HG03108 (cell line): ENCODE measurements at regions not wholly inside any gene's neighbourhood (a gene's known extent, or its start where the extent isn't known, plus 50 kb on each side); places are given as distances from the start of the nearest gene placed in this dataset.

Experiments used
- ATAC-seq: cut with Tn5 transposase; IDR thresholded peaks from one replicate; pipeline ENCODE4 v1.9.1; 2021; ENCODE audit warnings: moderate library complexity; ENCODE audit not compliant: unreplicated experiment

DNA sequence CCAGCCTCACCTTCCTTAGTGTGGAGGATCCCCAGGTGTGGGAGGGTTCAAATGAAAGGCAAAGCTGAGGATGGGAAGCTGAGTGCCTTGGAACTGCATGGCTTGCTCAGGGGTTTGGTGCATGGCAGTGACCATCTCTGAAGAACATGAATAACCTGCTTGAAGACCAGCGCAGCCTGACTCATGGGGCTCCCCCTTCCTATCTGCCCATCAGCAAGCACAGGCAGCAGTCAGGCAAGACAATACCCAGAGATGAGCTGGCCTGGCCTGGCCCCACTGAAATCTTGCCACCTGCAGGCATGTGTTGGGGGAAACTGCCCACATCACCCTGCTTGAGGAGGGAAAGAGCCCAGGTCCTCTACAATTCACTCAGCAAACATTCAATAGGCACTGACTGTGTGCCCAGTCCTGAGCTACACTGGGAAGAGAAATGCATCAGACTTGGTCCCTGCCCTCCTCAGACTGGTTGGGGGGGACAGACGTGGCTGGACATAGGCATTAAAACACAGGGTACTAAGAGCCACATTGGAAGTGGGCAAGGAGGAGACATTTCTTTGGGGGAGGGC is 105.0 kb upstream of the ALDH1B1 start:
- ATAC-seq = no peak

DNA sequence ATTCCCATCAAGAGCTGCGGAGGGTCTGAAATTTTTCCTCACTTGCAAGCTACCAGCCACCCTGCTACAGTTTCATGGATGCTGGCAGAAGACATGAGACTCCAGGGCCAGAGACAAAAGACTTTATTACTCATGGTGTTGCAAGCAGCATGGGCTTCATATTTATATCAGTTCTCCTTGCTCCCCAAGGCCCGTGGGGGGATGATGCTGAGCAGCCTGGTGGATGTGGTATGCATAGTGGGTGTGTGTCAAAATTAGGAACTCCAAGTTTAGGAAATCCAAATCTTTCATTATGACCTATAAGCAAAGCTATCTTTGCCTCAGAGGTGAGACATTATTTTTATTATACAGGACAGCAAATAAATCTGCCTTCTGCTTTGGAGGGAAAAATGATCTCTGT is 105.7 kb upstream of the ALDH1B1 start:
- ATAC-seq = no peak

DNA sequence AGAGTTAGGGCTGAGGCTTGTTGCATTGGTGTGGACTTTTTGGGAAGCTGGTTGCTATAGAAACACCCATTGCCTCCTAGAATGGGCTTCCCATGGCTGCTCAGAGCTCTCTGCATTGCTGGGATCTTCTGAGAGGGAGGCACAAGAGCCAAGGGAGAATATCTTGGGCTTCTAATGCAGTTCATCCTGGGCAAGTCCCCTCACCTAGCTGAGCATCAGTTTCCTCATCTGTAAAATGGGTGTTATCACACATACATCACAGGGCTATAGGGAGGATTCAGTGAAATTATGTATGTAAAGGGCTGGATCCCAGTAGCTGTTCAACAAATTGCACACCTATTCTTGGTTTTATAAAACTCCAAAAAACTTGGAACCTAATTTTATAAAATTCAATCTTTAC is 106.1 kb upstream of the ALDH1B1 start:
- ATAC-seq = no peak

DNA sequence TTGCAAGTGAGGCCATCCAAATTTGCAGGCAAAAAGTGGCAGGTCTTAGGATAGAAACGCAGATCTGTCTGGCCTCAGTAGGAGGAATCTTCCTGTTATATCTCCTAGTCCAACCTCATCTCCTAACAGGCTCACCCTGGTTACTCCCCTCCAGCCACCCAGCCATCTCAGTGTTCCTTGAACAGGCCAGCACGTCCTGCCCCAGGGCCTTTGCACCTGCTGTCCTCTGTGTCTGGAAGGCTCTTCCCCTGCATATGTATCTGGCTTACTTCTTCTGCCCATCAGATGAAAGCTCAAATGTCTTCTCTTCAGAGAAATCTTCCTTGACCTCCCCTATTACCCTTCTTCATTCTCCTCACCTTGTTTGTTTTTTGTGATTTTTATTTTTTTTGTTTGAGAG is 107.3 kb upstream of the ALDH1B1 start:
- ATAC-seq = no peak

DNA sequence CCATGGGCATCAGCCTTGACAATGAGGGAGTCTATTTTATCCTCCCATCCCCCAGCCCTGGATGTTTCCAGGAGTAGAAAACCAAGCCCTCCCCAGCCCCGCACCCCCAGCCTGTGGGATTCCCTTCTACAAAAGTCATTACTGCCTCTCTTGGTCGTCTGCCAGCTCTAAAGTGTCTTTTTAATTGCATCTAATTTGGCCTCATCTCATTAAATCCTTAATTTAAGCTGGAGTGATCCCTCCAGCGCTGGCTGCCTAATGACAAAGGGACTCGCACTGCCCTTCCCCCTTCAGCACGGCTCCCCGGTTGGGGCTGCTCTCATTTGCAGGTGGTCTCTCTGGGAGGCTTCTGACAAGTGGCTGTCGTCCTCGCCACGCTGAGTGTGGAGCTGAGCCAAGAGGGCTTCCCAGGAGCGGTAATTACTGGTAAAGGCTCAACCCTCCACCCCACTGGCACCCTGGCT is 107.9 kb upstream of the ALDH1B1 start:
- no peak for ATAC-seq

DNA sequence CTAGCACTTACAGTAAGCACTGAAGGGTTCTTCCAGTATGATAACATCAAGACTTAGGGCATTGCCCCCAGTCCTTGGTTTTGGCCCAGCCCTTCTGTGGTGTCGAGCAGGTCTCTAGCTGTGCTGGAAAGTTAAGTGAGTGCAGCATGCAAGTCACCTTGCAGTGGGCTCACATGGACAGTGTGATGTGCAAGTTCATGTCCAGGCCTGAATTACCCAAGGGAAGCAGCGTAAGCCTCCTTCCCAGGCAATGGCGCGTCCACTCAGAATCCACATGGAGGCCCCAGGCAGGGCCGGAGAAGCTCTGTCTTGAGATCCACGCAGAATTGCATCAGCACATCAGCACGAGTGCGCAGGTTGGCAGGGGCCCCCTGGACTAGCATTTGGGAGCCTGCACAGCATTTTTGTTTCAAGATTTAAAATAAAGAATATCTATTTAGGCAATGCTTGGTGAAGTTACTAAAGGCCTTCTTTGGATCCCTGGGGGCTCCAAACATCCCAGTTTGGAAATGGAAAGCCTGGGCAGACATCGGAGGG is 108.4 kb upstream of the ALDH1B1 start:
- no peak for ATAC-seq

DNA sequence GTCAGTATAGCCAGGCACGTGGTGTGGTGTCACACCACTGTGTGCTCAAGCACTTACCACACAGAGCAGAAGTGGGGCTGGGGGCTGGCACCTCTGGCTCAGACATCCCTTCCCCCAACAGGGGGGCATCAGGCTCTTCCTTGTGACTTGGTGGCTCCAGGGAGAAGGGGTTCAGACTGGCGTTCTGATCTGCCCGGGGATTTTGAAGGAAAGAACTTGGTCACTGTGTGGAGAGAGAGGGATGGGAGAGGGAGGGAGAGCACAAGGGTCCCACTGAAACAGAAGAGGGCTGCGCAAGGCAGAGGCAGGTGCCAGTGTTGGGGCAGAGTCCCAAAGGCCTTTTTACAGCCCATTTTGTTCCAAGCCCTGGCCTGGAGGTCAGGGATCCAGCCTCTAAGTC is 109.7 kb upstream of the ALDH1B1 start:
- no peak for ATAC-seq

DNA sequence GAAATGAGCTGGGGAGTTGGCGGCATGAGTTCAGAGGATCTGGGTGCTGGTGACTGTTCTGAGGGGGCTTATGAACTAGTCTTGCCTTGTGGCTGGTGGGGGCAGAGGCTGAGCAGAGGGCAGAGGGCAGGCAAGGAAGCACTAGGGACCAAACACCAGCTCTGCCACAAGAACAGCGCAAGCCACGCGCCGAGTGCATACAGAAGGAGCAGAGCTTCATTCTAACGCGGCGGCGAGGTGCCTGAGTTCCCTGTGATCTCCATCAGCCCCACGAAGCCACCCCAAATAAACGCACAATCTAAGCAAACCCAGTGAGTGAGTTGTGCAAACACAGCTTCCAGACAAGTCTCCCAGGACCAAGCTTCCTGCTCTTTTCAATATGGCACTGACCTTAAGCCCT is 110.6 kb upstream of the ALDH1B1 start:
- ATAC-seq = no peak

DNA sequence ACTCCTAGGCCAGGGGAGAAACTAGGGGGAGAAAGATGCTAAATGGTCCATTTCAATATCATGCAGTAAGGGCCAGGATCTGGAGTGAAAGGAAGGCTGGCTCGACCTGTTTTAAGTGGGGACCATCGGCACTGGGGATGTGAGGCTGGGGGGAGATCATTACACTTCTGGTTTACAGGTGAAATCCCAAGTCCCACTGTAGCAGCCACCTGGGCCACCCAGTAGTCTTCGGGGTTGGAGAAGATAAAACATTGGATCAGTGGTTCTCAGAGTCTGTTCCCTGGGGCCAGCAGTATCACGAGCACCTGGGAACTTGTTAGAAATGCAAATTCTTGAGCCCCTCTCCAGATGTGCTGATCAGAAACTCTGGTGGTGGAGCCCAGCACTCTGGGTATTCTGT is 111.3 kb upstream of the ALDH1B1 start:
- ATAC-seq = no peak

DNA sequence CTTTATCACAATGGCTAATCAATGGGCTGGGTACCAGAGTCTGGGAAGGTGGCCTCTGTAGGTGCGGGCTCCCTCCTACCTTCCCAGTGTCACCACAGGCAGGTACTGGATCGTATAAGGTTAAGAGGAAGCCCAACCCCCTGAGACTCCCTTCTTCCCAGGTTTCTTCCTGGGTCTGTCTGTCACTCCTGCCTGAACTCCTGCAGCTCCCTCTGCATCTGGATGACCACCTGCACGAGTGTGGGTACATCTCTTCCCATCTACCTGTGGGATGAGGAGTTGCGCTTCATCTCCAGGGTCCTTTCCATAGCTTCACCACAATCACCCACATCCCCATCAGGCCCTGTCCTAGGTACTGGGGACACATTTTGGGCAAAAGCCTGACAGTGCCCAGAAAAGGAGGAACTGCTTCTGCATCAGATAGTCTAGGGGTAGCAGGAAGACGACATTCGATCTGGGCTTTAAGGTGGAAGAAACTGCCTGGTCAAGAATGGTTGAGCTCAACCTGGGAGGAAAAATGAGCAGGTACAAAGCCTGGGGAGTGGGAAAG is 112.2 kb upstream of the ALDH1B1 start:
- ATAC-seq = no peak

DNA sequence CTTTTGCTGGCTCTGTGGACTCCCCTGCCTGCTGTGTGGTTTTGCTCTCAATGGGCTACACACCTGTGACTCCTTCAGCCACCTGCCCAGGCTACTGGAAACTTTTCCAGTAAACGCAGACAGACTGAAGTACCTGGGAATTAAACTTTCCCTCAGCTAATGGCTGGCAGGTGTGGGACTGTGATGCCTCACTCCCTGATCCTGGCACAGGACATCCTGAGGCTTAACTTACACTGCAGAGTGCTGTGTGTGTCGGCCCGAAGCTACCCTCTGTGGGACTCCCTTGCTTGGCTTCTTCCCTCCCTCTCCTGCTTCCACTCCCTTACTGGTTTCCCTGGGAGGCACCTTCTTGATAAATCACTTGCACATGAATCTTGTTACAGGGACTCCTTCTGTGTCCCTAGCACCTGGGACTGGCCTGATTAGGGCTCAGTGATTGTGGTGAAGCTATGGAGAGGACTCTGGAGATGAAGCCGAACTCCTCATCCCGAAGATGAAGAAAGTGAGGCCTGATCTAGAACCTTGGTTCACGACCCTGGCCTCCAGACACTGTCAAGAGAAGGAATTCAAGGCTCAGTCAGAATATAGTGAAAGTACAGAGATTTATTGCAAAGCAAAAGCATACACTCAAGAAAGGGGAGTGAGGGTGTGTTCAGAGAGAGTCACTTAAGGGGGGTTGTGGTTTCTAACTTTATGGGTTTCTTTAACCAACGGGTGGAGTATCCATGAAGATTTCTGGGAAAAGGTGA is 113.4 kb upstream of the ALDH1B1 start:
- ATAC-seq = no peak

DNA sequence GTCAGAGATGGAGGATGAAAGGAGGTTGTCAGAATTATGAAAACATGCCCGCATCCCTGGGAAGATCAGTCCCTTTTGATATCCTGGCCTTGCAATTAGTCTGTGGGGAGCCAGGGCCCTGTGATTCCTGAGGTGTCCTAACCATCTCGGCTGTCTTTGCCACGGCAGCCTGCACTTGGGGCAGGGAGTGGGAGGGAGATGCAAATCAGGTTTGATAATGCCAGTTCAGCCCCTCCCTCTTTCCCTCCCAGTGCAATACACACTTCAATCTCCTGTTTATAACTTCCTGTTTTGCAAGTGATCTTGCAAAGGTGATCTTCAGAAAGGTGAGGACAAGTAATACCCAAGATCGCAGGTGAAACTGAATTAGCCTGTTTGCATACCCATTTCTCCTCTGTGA is 114.0 kb upstream of the ALDH1B1 start:
- ATAC-seq = no peak

DNA sequence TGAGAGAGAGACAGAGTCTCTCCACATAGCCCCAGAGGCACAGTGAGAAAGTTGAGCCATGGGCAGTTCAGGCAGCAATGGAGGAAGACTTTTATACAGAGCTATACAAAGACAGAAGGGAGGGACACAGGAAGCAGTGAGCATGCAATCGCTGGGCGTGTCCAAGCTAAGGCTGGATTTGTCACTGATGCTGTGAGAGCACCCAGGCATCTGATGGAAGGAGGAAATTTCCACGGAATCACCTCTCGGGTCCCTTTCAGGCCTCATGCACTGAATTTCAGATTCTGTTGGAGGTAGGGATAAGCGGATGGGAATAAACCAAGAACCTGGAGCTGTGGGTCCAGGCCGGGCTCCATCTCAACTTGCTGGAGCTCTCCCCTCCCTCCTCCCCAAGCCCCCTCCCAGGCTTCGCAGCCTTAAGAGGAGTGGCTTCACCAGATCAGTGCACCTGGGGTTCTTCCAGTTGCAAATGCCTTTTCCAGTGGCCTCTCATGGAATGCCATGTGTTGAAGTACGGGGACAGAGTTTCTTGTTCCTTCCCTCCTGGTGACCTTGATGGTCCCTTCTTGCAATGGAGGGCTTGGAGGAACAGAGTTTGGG is 114.8 kb upstream of the ALDH1B1 start:
- no peak for ATAC-seq

DNA sequence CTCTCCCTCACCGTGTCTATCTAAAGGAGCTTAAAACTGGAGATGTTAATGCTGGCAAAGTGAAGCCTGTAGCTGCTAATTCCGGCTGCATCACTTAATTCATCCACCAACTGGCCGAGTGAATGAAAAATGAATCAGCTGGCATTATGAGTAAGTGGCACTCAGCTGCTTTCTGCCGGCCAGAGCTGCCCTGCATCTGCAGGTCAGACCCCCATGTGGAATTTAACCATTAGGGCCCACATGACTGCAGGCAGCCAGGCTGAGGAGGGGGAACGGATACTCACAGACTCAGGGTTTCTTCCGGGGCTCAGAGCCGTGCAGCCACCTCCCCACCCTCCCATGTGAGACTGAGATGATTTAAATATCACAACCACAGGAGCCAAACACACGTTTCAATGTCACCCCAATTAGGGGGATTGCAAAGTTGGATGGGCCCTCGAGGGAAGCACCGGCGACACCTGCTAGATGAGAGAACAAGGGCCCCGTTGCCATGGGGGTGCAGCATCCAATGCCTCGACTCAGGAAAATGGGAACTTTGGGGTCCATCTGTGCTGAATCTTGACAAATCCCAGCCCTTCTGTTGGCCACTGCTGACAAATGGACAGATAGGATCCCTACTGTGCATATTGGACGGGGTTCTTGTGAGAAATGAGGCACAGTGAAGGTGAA is 115.6 kb upstream of the ALDH1B1 start:
- ATAC-seq = no peak

DNA sequence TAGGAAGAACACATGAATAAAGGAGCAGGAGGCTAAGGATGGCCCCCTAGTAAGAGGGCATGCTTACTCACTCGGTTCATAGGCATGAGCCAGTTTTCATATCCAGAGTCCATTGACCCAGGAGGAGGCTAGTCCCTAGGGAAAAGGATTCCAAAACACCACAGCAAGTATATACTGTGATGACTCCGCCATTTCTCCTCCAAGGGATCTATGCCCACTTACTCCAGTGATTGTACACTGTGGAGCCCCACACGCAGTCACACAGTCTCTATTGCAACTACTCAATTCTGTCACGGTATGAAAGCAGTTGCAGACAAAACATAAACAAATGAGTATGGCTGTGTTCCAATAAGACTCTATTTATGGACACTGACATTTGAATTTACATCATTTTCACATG is 117.7 kb upstream of the ALDH1B1 start:
- no peak for ATAC-seq

DNA sequence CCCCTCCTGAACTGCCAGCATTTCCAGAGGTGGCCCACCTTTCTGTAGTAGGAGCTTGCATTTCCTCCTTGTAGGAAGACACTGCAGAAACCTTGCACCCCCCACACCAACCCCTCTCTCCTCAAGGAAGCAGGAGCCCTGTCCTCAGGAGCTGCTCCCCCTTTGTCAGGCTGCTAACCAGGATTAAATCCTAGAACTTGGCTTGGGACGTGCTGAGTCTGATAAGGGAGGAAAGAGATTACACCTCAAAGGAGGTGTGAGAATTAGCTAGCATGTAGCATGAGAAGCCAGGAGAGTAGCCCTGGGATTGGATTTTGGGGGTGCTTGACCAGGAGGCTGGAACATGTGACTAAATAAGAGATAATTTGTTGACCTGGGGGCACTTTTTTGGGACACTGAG is 119.8 kb upstream of the ALDH1B1 start:
- no peak for ATAC-seq

DNA sequence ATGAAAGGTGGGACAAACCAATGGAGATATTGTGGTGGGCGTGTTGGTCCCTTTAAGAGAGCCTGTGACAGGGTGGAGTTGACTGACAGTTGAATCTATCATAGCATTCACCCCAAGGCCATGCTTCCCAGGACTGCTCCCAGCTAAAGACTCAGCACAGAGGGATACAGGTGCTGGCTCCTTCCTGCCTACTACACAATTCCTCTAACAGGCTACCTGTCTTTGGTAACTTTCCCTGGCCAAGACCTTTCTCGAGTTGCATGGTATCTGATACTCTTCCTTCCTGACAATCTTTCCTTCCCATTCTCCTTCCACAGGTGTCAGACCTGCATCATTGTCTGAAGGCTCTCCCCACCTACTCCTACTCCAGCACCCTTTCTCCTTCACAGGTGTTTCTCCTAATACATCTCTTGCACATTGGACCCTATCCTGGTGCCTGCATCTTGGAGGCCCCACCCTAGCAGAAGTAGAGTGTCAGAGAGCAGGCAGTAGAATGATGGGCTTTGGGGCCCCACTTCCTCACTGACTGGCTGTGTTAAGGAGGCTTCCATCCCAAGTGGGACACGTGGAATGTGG is 120.7 kb upstream of the ALDH1B1 start:
- no peak for ATAC-seq

DNA sequence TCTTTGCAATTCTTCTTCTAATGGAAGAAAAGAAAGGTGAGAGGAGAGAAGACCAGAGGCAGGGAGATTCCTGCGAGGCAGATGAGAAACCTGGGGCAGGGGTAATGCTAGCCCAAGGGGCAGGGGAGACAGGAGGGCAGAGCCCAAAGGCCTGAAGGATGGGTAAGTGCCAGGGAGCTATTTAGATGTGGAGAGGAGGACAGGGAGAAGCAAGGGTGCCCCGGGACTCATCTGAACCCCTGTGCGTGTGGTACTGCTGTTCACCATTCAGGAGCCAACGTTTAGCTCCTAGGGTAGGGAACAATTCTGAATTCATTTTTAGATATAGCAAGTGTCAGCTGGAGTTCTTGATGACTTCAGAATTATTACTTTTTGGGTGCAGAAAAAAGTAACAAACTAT is 122.7 kb upstream of the ALDH1B1 start:
- ATAC-seq = no peak

DNA sequence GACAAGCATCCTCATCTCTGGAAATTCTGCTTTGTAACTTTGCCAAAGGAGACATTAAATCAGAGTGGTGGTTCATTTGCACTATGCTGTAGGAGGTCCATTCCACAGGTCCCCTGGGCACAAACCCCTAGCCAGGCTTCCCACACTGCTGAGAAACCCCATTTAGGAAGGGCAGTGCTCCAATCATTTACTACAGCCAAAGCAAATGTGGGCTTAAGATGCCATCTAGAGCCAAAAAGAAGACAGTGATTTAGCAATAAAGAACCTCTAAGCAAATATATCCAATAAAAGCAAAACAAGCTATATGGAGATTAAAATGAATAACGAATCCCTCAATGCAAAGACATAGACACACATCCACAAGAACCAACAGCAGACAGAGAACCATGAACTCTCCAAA is 129.0 kb upstream of the ALDH1B1 start:
- ATAC-seq = no peak

DNA sequence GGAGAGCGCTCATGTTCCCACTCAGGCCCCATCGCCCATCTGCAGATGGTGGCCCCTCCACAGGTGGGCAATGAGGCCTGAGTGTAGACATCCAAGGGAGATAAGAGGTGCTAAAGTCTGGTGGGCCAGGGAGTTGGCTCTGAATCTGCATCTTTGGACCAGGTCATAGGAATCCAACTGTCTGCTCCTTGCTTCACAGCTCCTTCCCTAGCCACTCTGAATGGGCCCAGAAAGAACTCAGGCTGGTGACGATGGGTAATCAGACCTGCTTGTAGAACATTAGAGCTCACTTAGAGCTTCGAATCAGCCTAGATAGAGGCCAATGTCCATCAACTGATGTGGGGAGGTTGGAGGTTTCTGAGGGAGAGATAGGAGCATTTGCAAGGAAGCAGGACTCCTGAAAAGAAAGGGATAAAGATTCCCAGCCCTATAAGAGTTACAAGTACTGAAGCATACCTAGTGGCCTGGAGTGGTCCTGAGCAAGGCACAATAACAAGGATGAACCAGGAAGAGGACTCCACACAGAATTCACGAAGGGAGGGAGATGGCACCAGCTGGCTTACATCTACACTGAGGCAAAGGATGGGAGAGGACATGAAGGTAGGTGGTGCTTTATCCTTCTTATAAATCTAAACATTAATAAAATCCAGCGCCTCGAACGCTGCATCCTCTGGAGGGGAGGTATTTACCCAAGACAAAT is 132.8 kb upstream of the ALDH1B1 start:
- ATAC-seq = no peak
